ENCODE measurements at regions not wholly inside any gene's neighbourhood (a gene's known extent, or its start where the extent isn't known, plus 50 kb on each side); places are given as distances from the start of the nearest gene placed in this dataset.

GRCh38 chr4:97507587-97508245 lies 635.6 kb downstream of the STPG2 start:
- no peak overlapping the region for H3K4me3 Mint-ChIP-seq
- H3K4me1 Mint-ChIP-seq (ENCODE audit: low read depth), result no peaks in the 10 kb centered on the region
- no peaks in the 10 kb centered on the region for H3K9me3 Mint-ChIP-seq
- no peaks in the 10 kb centered on the region for H3K36me3 Mint-ChIP-seq (ENCODE audit: low read depth)
- no peaks in the 10 kb centered on the region for H3K27me3 Mint-ChIP-seq (ENCODE audit: insufficient read depth)
- intact Hi-C loops (cut with micrococcal nuclease), result no loop called here
- no peak overlapping the region for H3K27ac Mint-ChIP-seq
- DNase-seq (ENCODE audit: low spot score), result no peak
